NCI-H2196 (cell line): ENCODE measurements at regions not wholly inside any gene's neighbourhood (a gene's known extent, or its start where the extent isn't known, plus 50 kb on each side); places are given as distances from the start of the nearest gene placed in this dataset.

Experiments
- DNase-seq: peaks from one replicate; lab custom pipeline; 2025; ENCODE audit not compliant: unreplicated experiment; lab: John Stamatoyannopoulos, UW

- no peak for DNase-seq
These were observed 152.8 kb downstream of the FSIP2 start for GRCh38 chr2:185891403-185891802.

GRCh38 chr2:185891804-185892411 lies 153.3 kb downstream of the FSIP2 start:
- no peak for DNase-seq

GRCh38 chr2:185892484-185892883 lies 153.9 kb downstream of the FSIP2 start:
- no peak for DNase-seq

DNA sequence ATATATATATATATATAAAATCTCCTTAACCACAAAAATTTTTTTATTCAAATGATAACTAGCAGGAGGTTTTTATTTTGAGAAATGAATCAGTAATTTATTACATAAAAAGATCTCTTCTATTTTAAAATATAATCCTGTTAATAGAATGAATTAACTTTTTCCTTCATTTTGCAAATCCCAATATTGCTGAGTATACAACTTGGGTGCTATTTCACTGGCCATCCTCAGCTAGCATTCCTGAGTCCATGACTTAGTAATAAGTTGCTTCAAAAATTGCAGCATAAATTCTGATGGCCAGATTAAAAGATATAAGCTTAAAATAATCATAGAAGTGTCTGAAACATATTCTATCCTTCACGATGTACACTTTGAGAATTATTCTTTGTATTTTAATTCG lies 155.6 kb downstream of the FSIP2 start:
- DNase-seq = no peak

DNA sequence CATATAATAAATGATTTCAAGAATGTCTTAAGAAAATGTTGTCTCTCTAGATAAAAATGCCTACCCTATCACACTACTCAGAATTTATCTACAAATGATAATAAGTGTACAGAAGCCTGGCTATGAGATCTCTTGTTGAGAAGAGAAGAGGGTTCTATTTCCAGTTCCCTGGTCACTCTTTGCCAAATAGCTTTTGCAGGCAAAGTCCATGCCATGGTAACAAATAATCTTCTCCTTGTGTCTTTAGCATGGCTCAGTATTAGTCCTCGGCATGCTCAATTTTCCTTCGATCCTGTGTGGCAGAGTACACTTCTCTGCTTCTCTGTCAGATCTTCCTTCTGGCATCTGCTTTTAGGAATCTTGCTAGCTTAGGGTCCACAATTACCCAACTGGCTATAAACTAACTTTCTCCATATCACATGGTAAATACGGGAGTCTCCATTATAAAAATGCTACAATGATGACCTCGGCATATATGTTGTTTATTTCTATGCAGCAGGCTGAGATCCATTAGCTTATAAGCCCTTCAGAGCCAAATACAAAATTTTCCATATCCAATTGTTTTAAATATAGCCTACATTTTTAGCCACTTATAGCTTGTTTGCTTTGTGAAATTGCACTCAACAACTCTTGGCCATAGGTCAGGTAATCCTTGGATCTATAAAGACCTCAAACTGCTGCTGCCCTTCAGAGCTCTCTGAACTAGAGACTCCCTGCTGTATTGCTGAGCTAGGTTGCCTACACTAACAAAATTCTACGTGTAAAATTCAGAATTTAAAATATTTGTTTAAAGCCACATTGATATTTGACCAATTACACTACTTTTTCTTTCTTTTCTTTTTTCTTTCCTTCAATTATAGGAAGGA lies 157.5 kb downstream of the FSIP2 start:
- DNase-seq = no peak

- DNase-seq = no peak
These were observed 160.8 kb downstream of the FSIP2 start for GRCh38 chr2:185899366-185899765.

GRCh38 chr2:185919155-185919554 lies 180.6 kb downstream of the FSIP2 start:
- DNase-seq = no peak

DNA sequence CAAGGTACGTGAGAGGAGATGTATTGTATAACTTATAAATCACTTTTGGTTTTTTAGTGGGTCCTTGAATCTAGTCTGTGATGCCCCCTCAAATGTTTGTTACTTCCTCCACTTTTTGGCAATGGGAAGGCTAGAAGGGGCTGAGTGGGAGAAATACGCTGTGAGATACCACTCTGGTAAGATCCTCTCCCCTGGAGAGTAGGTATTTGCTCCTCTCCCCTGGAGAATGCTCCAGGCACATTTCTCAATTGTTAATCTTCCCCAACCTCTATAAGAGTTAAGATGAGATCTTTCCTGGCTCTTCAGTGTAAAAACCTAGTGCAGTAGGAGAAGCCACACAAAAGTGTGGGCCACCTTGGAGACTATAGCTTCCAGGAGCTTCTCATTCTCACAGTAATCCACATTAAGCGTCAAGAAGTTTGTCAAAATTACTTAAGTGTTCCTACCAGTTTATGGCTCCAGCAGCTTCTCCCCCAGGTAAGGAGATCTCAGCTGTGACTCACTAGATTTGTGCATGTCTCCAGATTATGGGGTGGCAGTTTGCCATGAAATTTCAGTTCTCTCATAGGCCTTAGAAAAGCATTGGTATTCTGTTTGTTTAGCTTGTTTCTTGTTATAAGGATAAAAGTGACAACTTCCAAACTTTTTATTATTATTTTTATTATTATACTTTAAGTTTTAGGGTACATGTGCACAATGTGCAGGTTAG lies 182.6 kb downstream of the FSIP2 start:
- no peak for DNase-seq

DNA sequence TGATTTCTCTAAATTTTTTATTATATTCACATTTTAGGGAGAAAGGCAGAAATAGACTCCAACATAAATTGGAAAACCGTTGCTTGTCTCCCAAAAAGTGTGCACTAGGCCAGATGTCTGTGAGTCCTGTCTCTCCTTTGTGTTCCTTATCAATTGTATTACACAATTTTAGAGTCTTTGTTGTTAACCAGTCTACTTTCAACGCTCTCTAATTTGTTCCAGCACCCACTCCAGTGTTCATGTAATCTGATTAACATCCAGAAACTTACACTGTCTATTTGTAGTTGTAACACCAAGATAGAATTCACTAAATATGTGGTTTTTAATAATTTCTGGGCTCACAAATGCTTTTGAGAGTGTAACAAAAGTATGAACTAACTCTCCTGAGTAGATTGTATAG lies 195.6 kb downstream of the FSIP2 start:
- DNase-seq = no peak

- no peak for DNase-seq
These were observed 201.3 kb downstream of the FSIP2 start for GRCh38 chr2:185939858-185940257.

- DNase-seq = no peak
These were observed 204.3 kb downstream of the FSIP2 start for GRCh38 chr2:185942855-185943254.

- no peak for DNase-seq
These were observed 209.1 kb downstream of the FSIP2 start for GRCh38 chr2:185947722-185948121.

- DNase-seq = no peak
These were observed 213.5 kb downstream of the FSIP2 start for GRCh38 chr2:185952100-185952499.

- no peak for DNase-seq
These were observed 215.8 kb downstream of the FSIP2 start for GRCh38 chr2:185954389-185954788.

DNA sequence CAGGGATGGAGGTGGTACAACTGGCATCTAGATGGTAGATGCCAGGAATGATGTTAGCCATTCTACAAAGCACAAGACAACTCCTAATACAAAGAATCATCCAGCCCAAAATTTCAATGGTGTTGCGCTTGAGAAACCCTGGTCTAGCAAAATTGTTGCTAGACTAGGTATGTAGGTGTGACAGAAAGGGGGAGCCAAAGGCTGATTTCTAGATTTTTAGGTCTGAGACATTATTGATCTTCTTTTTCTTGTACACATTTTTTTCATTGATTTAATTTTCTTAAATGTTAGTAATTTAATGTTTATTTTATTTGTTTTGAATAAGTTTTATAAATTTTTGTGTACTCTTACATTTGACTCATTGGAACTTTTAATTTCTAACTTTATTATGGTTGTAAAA lies 216.4 kb downstream of the FSIP2 start:
- DNase-seq = no peak

GRCh38 chr2:185967335-185967734 lies 228.7 kb downstream of the FSIP2 start:
- DNase-seq = no peak

- DNase-seq = no peak
These were observed 231.7 kb downstream of the FSIP2 start for GRCh38 chr2:185970148-185970852.

GRCh38 chr2:185978634-185979407 lies 240.2 kb downstream of the FSIP2 start:
- DNase-seq = no peak

GRCh38 chr2:185979546-185980071 lies 241.0 kb downstream of the FSIP2 start:
- no peak for DNase-seq

- no peak for DNase-seq
These were observed 242.3 kb downstream of the FSIP2 start for GRCh38 chr2:185980944-185981343.
